Neural crest cell (in vitro differentiated cells): ENCODE measurements at regions not wholly inside any gene's neighbourhood (a gene's known extent, or its start where the extent isn't known, plus 50 kb on each side); places are given as distances from the start of the nearest gene placed in this dataset.

Source experiments
- DNase-seq: peaks from one replicate; pipeline ENCODE4 v3.0.0; 2021; ENCODE audit warnings: low read depth, mixed read lengths, low spot score
- H3K27ac Mint-ChIP-seq: one replicate; pipeline ENCODE4 v1.8.0; 2021; ENCODE audit warnings: mild to moderate bottlenecking, mixed read lengths; ENCODE audit not compliant: unreplicated experiment
- H3K27me3 Mint-ChIP-seq: 2 replicates; pipeline ENCODE4 v1.8.0; 2021; ENCODE audit warnings: low read depth, mild to moderate bottlenecking, mixed read lengths
- H3K36me3 Mint-ChIP-seq: 2 replicates; pipeline ENCODE4 v1.8.0; 2021; ENCODE audit warnings: low read depth, mild to moderate bottlenecking, mixed read lengths
- H3K4me1 Mint-ChIP-seq: 2 replicates; pipeline ENCODE4 v1.8.0; 2021; ENCODE audit warnings: mixed read lengths
- H3K4me3 Mint-ChIP-seq: one replicate; pipeline ENCODE4 v1.8.0; 2021; ENCODE audit warnings: mild to moderate bottlenecking, mixed read lengths
- H3K9me3 Mint-ChIP-seq: 2 replicates; pipeline ENCODE4 v1.8.0; 2021; ENCODE audit warnings: mixed read lengths
- CTCF ChIP-seq: fragments of 200-600 bp; sonication (generic); conservative IDR thresholded peaks from 2 replicates; pipeline ENCODE4 v1.5.0; 2021; ENCODE audit warnings: antibody characterized with exemption, mild to moderate bottlenecking

DNA sequence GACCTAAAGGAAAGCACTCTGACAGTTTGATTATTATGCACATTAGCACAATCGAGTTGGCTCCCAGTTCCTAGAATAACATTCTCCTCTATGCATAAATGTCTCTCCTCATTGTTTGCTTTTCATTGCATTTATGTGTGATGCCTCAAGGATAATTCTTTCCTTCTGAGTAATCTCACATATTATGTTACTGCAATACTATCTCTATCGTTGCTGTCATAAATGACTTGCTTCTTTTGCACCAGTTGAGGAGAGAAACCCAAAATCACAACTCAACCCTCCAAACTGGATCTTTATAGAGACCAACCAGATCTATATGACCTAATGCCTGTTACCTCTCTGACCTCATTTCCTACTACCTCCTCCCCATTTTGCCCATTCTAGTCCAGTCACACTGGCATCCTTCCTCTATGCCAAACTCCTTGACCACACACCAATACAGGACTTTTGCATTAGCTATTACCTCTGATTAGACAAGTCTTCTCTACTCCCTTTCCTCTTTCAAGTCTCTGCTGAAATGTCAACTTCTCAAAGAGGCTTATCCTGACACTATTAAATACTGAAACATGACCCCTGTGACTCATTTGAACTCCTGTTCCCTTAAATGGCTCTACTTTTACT is 1026.0 kb downstream of the TUSC7 start:
- Mint-ChIP-seq H3K27me3 (no peaks in the 10 kb centered on the region), H3K27ac (no peak overlapping the region), H3K9me3 (peaks cover 3% of the 10 kb centered on the region), H3K4me1 (peaks cover 3% of the 10 kb centered on the region), H3K4me3 (no peak overlapping the region), H3K36me3 (no peaks in the 10 kb centered on the region)
- DNase-seq, result no peak
- no peak for TF ChIP-seq CTCF

DNA sequence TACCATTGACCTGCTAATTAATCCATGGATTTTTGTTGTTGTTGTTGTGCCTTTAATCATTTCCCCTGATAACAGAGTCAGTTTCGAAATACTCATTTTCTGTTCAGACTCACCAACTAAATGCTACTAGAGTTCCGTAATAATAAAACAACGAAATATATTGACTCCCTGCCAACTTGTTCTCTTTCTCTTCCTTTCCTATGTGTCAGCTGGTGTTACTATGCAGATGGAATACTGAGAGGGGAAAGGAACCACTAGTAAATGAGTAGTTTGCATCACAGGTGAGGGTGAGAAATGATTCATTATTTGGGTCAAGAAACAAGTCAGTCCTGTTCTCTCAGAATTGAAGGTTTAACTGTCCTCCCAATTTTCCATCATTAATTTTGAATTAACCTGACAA is 1027.3 kb downstream of the TUSC7 start:
- Mint-ChIP-seq H3K27me3 (no peaks in the 10 kb centered on the region), H3K9me3 (peaks cover 3% of the 10 kb centered on the region), H3K4me3 (no peak overlapping the region), H3K36me3 (no peaks in the 10 kb centered on the region), H3K4me1 (peaks cover 3% of the 10 kb centered on the region), H3K27ac (no peak overlapping the region)
- TF ChIP-seq CTCF, result no peak
- DNase-seq, result no peak

GRCh38 chr3:117743993-117744392 is 1034.4 kb downstream of the TUSC7 start:
- Mint-ChIP-seq H3K9me3 (peaks cover 2% of the 10 kb centered on the region), H3K36me3 (no peaks in the 10 kb centered on the region), H3K4me3 (no peak overlapping the region), H3K4me1 (no peaks in the 10 kb centered on the region), H3K27ac (no peak overlapping the region), H3K27me3 (no peaks in the 10 kb centered on the region)
- TF ChIP-seq CTCF, result no peak
- DNase-seq, result no peak

- no peak overlapping the region for H3K4me3 Mint-ChIP-seq
- H3K27me3 Mint-ChIP-seq, result no peaks in the 10 kb centered on the region
- no peak for DNase-seq
- H3K9me3 Mint-ChIP-seq, result peaks cover 2% of the 10 kb centered on the region
- no peaks in the 10 kb centered on the region for H3K36me3 Mint-ChIP-seq
- no peaks in the 10 kb centered on the region for H3K4me1 Mint-ChIP-seq
- no peak for TF ChIP-seq CTCF
- no peak overlapping the region for H3K27ac Mint-ChIP-seq
Observed at GRCh38 chr3:117744935-117745334, 1035.4 kb downstream of the TUSC7 start.

DNA sequence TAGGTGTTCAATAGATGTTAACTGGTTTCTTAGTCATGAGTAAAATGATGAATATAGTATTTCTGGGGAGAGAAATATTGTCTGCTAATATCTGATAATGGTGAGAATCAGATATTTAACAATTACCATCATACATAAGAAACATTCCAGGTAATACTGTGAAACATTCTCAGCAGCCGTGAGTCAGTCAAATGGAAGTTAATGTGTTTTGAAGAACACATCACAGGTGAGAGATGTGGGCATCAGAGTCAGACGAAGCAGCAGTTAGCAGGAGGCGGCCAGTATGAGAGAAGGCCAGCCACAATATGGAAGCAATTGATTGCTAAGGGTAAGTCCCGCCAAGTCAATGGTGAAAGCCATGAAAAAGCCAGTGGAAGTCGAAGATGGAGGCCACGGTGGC is 1035.9 kb downstream of the TUSC7 start:
- no peak overlapping the region for H3K27ac Mint-ChIP-seq
- no peak for DNase-seq
- peaks cover 2% of the 10 kb centered on the region for H3K9me3 Mint-ChIP-seq
- no peaks in the 10 kb centered on the region for H3K36me3 Mint-ChIP-seq
- H3K27me3 Mint-ChIP-seq, result no peaks in the 10 kb centered on the region
- H3K4me3 Mint-ChIP-seq, result no peak overlapping the region
- H3K4me1 Mint-ChIP-seq, result no peaks in the 10 kb centered on the region
- no peak for TF ChIP-seq CTCF
